Loucy (cell line): ENCODE measurements at regions not wholly inside any gene's neighbourhood (a gene's known extent, or its start where the extent isn't known, plus 50 kb on each side); places are given as distances from the start of the nearest gene placed in this dataset.

Experiments
- CTCF ChIP-seq: fragments of 200-600 bp; sonication (generic); conservative IDR thresholded peaks from 2 replicates; pipeline ENCODE4 v1.5.1; 2014; ENCODE audit warnings: mild to moderate bottlenecking, antibody characterized with exemption, low read length
- EZH2phosphoT487 ChIP-seq: fragments of 200-600 bp; IDR thresholded peaks from 2 replicates; pipeline ENCODE4 v1.6.1; 2018; ENCODE audit warnings: antibody characterized with exemption, mild to moderate bottlenecking, moderate library complexity, borderline replicate concordance

- TF ChIP-seq EZH2phosphoT487, result no peak
- TF ChIP-seq CTCF, result no peak
Observed at GRCh38 chr4:171519457-171519856, 293.7 kb upstream of the GALNTL6 start.
